ENCODE measurements at regions not wholly inside any gene's neighbourhood (a gene's known extent, or its start where the extent isn't known, plus 50 kb on each side); places are given as distances from the start of the nearest gene placed in this dataset.

DNA sequence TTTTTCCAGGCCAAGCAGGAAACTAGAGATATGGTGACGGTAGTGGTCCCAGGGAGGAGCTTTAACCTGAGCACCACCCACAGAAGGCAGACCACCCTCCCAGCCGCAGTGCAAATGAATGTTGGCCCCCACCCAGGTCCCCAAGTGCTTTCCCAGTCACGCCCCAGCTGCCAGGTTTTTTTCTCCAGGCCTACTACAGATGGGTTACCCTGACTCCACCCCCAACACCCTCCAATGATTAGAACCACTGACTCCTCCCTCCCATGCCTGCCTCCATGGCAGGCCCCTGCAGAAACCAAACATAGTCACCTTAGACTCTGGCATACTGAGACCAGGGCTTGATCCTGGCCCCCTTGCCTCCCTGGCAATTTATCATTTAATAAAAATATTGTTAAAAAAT lies 58.7 kb upstream of the CHST1 start:
- TF ChIP-seq, protein P1, sequence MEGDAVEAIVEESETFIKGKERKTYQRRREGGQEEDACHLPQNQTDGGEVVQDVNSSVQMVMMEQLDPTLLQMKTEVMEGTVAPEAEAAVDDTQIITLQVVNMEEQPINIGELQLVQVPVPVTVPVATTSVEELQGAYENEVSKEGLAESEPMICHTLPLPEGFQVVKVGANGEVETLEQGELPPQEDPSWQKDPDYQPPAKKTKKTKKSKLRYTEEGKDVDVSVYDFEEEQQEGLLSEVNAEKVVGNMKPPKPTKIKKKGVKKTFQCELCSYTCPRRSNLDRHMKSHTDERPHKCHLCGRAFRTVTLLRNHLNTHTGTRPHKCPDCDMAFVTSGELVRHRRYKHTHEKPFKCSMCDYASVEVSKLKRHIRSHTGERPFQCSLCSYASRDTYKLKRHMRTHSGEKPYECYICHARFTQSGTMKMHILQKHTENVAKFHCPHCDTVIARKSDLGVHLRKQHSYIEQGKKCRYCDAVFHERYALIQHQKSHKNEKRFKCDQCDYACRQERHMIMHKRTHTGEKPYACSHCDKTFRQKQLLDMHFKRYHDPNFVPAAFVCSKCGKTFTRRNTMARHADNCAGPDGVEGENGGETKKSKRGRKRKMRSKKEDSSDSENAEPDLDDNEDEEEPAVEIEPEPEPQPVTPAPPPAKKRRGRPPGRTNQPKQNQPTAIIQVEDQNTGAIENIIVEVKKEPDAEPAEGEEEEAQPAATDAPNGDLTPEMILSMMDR (IDR thresholded peaks at IDR 0.05; ENCODE audit: poor library complexity, severe bottlenecking) = no peak
- TF ChIP-seq EZH2 (IDR thresholded peaks at IDR 0.05; ENCODE audit: borderline replicate concordance, insufficient read depth, low read length, poor library complexity, severe bottlenecking) (no peak), RAD21 (conservative IDR thresholded peaks at IDR 0.05) (no peak), POLR2AphosphoS5 (IDR thresholded peaks at IDR 0.05) (no peak), EP300 (conservative IDR thresholded peaks at IDR 0.05; ENCODE audit: poor library complexity, severe bottlenecking) (no peak), TAF1 (IDR thresholded peaks at IDR 0.05; ENCODE audit: low read depth) (no peak), MXI1 (conservative IDR thresholded peaks at IDR 0.05; ENCODE audit: poor library complexity, severe bottlenecking) (no peak)

Data from neural cell (in vitro differentiated cells).